ENCODE measurements at regions not wholly inside any gene's neighbourhood (a gene's known extent, or its start where the extent isn't known, plus 50 kb on each side); places are given as distances from the start of the nearest gene placed in this dataset.

DNA sequence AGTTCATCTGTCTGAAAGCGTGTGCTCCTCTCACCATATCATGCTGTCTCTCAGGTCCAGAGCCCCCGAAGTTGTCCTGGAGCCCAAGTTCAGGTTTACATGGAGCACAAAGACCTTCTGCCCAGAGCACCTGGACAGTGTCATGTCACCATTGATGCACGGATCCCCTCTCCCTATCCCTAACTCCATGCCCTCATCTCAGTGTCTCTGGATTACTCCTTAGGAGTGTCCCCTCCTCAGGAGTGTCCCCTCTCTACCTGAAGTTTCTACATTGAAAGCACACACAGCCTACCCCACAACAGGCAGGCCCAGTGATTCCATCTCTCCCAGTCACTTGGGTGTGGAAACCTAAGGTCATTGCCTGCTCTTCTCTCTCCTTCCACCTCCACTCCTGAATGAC lies 144.1 kb upstream of the NCKAP5 start:
- TF ChIP-seq NBN (IDR thresholded peaks at IDR 0.05) (no peak), ZNF274 (IDR thresholded peaks at IDR 0.05; ENCODE audit: insufficient read depth, insufficient read length) (no peak), SMARCA5 (IDR thresholded peaks at IDR 0.05) (no peak), GABPA (IDR thresholded peaks at IDR 0.05; ENCODE audit: low read depth) (no peak)

All from GM12878 (cell line).